ENCODE measurements at regions not wholly inside any gene's neighbourhood (a gene's known extent, or its start where the extent isn't known, plus 50 kb on each side); places are given as distances from the start of the nearest gene placed in this dataset.

DNA sequence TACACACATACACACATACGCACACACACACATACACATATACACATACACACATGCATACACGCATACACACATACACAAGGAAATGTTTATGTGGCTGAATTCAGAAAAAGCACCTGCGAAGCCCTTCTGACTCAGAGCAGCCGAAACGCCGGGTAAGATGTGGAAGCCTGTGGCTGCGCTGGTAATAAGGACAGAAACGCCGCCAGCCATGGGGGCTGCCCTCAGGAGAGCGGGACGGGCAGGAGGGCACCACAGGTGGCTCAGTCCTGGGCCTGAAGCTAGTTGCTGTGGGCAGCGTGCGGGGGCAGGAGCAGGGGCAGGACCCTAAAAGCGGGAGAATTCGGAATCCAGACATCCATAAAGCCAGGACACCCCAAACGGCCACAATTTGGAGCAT lies 378.3 kb downstream of the BRD1 start:
- no peak for DNase-seq
- no peaks in the 10 kb centered on the region for H3K9me3 ChIP-seq
- H3K36me3 ChIP-seq = no peaks in the 10 kb centered on the region
- no peaks in the 10 kb centered on the region for H3K27me3 ChIP-seq
- TF ChIP-seq, protein P1, sequence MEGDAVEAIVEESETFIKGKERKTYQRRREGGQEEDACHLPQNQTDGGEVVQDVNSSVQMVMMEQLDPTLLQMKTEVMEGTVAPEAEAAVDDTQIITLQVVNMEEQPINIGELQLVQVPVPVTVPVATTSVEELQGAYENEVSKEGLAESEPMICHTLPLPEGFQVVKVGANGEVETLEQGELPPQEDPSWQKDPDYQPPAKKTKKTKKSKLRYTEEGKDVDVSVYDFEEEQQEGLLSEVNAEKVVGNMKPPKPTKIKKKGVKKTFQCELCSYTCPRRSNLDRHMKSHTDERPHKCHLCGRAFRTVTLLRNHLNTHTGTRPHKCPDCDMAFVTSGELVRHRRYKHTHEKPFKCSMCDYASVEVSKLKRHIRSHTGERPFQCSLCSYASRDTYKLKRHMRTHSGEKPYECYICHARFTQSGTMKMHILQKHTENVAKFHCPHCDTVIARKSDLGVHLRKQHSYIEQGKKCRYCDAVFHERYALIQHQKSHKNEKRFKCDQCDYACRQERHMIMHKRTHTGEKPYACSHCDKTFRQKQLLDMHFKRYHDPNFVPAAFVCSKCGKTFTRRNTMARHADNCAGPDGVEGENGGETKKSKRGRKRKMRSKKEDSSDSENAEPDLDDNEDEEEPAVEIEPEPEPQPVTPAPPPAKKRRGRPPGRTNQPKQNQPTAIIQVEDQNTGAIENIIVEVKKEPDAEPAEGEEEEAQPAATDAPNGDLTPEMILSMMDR (IDR thresholded peaks at IDR 0.05) = no peak
- TF ChIP-seq POLR2A (IDR thresholded peaks at IDR 0.05) (no peak), EP300 (IDR thresholded peaks at IDR 0.05) (no peak)
- no peak overlapping the region for H3K4me3 ChIP-seq
- intact Hi-C loops (cut with DNase I) = no loop called here
- H3K4me1 ChIP-seq (ENCODE audit: insufficient read depth) = no peaks in the 10 kb centered on the region
- WGBS, 3 donors = 53 to 69% (median 62%) methylated on average over 16 of the region's 16 CpGs
- H3K27ac ChIP-seq = no peak overlapping the region

DNA sequence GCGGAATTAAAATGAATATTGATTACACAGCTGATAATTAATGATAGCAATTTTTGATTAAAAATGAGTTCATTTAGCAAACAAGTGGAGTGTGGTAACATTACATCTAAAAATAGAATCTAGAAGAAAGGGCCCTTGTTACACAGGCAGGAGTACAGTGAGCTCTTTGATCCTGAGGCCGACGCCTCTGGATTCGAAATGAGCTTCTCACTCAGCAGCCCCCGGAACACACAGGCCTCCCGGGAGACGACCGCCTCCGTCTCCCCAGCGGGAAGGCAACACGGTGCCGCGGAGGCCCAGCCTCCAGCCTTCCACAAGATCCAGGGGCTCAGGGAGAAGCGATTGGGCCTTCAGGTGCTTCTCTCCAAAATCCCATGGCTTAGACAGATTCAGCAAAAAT lies 379.1 kb downstream of the BRD1 start:
- Histone ChIP-seq H3K4me3 (no peak overlapping the region), H3K9me3 (no peaks in the 10 kb centered on the region), H3K4me1 (ENCODE audit: insufficient read depth) (no peaks in the 10 kb centered on the region), H3K27me3 (no peaks in the 10 kb centered on the region), H3K27ac (no peak overlapping the region), H3K36me3 (no peaks in the 10 kb centered on the region)
- DNase-seq = no peak
- intact Hi-C loops (cut with DNase I) = no loop called here
- 70 to 77% (median 76%) methylated on average over 14 of the region's 14 CpGs for WGBS, 3 donors
- TF ChIP-seq POLR2A (IDR thresholded peaks at IDR 0.05) (no peak), EP300 (IDR thresholded peaks at IDR 0.05) (no peak)
- TF ChIP-seq, protein P1 (IDR thresholded peaks at IDR 0.05) = no peak

DNA sequence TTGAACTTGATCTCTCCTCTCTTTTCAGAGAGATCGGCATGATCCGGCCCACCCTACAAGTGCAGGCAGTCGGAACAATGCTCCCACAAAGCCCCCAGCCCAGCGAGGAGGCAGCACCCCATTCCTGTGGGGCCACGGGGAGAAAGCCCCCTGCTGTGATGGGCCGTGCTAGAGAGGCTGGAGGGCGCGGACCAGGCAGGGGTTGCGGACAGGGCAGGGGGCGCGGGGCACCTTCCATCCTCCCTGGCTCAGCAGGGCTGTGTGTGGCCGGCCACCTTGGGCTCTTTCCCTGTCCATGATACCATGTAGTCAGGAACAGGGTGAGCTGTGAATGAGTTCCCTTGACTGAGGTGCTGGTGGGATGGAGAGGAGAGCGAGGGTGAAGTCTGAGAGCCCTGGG lies 379.8 kb downstream of the BRD1 start:
- no peak overlapping the region for H3K4me3 ChIP-seq
- H3K27me3 ChIP-seq = no peaks in the 10 kb centered on the region
- no peak overlapping the region for H3K27ac ChIP-seq
- H3K4me1 ChIP-seq (ENCODE audit: insufficient read depth) = no peaks in the 10 kb centered on the region
- intact Hi-C loops (cut with DNase I) = no loop called here
- no peaks in the 10 kb centered on the region for H3K9me3 ChIP-seq
- DNase-seq = no peak
- H3K36me3 ChIP-seq = no peaks in the 10 kb centered on the region
- TF ChIP-seq POLR2A (IDR thresholded peaks at IDR 0.05) = no peak
- TF ChIP-seq EP300 (IDR thresholded peaks at IDR 0.05) = no peak
- TF ChIP-seq, protein P1 (IDR thresholded peaks at IDR 0.05) = no peak
- WGBS, 3 donors = 79 to 85% (median 82%) methylated on average over 13 of the region's 13 CpGs

DNA sequence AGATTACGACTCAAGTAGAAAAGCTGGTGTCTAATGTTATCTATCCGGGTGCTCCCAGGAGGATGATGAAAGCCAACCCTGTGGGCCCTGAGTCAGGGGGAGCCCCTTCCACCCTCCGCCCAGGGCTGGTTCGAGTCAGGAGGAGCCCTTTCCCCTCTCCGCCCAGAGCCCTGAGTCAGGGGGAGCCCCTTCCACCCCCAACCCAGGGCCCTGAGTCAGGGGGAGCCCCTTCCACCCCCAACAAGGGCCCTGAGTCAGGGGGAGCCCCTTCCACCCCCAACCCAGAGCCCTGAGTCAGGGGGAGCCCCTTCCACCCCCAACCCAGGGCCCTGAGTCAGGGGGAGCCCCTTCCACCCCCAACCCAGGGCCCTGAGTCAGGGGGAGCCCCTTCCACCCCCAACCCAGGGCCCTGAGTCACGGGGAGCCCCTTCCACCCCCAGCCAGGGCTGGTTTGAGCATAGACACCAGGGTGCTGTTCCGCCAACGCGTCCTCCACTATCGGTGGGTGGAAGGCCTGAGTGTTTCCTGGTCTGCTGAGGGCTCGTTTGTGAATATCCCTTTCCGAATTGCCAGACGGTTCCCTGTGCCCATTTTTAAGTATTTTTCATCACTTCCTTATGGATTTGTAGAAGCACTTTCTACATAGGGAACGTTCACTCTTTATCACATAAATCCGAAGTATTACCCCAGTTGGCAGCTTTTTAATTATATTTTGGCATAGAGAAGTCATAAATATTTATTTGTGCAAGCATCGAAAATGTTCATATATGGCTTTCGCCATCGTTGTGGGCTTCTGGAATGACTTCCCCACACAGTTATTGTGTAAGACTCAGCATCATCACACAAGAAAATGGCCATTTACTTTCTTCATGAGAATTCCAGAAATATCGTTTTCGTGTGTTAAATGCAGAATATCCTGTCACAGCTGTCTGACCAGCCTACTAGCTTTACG lies 380.6 kb downstream of the BRD1 start:
- WGBS, 3 donors = 52 to 68% (median 52%) methylated on average over 20 to 21 of the region's 21 CpGs
- Histone ChIP-seq H3K27ac (no peak overlapping the region), H3K4me1 (ENCODE audit: insufficient read depth) (no peaks in the 10 kb centered on the region), H3K4me3 (no peak overlapping the region), H3K9me3 (no peaks in the 10 kb centered on the region), H3K36me3 (no peaks in the 10 kb centered on the region), H3K27me3 (no peaks in the 10 kb centered on the region)
- TF ChIP-seq, protein P1 (IDR thresholded peaks at IDR 0.05) = no peak
- TF ChIP-seq POLR2A (IDR thresholded peaks at IDR 0.05) = no peak
- no peak for TF ChIP-seq EP300 (IDR thresholded peaks at IDR 0.05)
- intact Hi-C loops (cut with DNase I) = no loop called here
- no peak for DNase-seq
